ENCODE measurements at regions not wholly inside any gene's neighbourhood (a gene's known extent, or its start where the extent isn't known, plus 50 kb on each side); places are given as distances from the start of the nearest gene placed in this dataset.
"Not testable (repeated sequence)": the region's sequence is repeated elsewhere in the genome, so short reads cannot be mapped to it uniquely, and the experiment has no call there.

- DNase-seq (ENCODE audit: low spot score), result no peak
Measured at GRCh38 chr12:9334964-9335363, 126.8 kb upstream of the PZP start.

- no peak for DNase-seq (ENCODE audit: low spot score)
Measured at GRCh38 chr12:9334041-9334692, 126.0 kb upstream of the PZP start.

DNA sequence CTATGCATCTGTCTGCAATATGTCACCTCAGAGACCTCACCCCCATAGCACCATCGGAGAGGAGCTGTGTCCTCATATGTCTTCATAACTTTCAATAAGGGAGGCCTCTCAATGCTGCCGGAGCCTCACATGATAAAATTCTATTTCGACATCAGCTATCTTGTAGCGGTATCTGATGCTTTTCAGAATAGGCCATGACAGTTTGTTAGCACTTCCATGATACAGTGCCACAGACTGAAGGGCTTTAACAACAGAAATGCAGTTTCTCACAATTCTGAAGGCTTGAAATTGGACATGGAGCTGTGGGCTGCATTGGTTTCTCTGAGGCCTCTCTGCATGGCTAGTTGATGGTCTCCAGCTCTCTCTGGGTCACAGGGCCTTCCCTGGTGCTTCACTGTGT, 125.0 kb upstream of the PZP start:
- DNase-seq (ENCODE audit: low spot score), result no peak

- DNase-seq (ENCODE audit: low spot score), result no peak
Measured at GRCh38 chr12:9332564-9332963, 124.4 kb upstream of the PZP start.

DNA sequence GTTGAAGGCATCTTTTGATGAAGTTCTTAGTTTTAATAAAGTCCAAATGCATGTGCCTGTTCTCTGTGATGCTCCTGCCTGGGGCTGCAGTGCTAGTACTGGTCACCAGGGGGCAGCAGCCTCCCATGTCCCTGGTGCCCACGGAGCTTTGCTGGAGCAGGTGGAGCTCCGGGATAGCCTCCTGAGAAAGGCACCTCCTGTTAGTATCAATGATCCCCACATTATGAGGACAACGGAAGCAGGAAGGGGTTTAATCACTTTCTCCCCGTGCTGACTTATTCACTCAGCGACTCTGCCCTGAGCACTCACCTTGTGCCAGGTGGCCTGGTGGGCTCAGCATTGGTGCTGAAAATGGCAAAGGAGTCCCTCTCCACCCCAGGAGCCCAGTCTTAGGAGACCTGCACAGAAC, 123.0 kb upstream of the PZP start:
- peak; percentile 86 for DNase-seq (ENCODE audit: low spot score)

- DNase-seq (ENCODE audit: low spot score), result no peak
Measured at GRCh38 chr12:9329019-9329418, 120.8 kb upstream of the PZP start.

GRCh38 chr12:9328065-9328464, 119.9 kb upstream of the PZP start:
- no peak for DNase-seq (ENCODE audit: low spot score)

DNA sequence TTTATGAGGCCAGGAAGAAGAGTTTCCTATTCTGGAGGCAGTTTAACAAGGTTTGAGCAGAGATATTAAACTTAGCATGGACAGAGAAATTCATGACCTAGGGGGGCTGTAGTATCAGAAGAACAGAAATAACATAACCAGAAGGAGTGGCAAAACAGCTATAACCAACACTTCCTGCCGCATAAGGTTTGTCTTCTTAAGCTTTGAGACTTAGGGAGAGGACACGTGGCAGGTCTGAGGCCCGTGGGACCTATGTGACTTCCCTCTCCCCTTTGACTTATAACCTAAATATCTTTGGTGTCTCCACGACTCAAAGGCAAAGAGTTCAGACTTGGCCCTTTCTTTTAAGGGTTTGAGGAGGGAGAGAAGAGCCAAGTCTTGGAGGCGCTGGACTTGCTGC, 119.1 kb upstream of the PZP start:
- DNase-seq (ENCODE audit: low spot score), result no peak

DNA sequence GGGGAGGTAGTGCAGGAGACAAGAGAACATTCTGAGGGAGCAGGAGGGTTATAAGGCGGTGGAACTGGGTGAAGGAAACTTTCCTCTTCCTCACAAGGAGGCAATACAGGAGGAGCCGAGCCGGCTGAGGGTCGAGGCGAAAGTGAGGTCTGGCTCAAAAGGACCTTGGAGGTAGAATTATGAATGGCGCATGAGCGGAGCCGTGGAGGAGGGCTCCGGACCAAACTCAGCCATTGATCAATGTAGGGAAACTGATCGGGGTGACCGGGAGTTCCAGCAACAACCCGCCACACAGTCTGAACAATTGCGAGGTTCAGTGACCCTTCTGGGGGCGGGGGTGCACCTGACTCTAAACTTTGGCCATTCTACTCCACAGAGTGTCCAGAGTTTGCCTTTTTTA, 118.7 kb upstream of the PZP start:
- not testable (repeated sequence) for DNase-seq (ENCODE audit: low spot score)

DNA sequence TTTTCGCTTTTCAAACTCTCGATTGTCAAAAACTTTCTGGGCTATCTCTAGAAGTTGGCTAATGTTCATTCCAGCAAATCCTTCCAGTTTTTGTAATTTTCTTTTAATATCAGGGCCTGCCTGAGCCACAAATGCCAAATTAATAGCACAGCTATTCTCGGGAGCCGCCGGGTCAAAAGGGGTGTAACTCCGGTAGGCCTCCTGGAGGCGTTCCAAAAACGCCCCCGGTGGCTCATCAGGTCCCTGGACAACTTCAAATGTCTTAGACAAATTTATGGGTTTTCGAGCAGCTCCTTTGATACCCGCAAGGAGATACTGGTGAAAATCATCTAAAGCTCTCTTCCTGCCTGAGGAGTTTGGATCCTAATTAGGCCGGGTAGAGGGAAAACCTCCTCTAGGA, 117.9 kb upstream of the PZP start:
- no peak for DNase-seq (ENCODE audit: low spot score)

GRCh38 chr12:9325471-9325870, 117.3 kb upstream of the PZP start:
- DNase-seq (ENCODE audit: low spot score), result no peak

- DNase-seq (ENCODE audit: low spot score), result no peak
Measured at GRCh38 chr12:9324782-9325181, 116.6 kb upstream of the PZP start.

DNA sequence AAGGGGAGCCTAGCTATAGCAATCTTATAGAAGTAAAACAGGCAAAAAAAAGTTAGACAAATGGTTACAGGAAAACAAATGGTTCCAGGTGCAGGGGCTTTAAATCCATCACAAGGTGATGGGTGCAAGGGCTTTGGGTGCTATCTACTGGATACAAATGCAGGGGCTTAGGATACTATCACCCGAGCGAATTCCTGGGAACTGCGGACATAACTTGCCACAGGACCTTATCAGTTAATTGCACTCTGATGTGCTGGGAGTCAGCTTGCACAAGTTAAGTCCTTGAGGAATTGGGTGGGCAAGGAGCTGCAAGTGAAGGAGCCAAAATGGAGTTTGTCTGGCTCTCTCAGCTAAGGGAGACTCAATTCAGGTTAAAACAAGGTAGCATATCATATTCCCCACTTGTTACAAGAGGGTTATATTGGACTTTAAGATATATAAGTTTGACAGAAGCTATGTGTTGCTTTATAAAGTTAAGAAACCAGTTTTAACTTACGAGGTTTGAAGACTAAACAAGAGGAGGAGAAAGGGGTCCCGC, 115.0 kb upstream of the PZP start:
- DNase-seq (ENCODE audit: low spot score), result no peak

DNA sequence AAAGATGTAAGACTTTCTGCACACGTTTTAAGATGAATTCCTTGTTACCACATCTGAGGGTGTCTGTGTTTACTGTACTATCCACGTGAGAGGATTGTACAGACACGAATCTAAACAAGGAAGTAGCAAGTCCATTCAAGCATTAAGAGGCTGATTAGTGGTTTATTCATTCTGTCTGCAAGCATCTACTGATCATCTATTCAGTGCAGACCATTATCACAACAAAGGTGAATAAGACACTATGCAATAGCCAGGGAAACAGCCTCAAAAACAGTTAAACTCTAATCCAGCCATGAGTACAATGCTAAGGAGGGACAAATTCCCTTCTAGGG, 111.6 kb upstream of the PZP start:
- DNase-seq (ENCODE audit: low spot score), result no peak

DNA sequence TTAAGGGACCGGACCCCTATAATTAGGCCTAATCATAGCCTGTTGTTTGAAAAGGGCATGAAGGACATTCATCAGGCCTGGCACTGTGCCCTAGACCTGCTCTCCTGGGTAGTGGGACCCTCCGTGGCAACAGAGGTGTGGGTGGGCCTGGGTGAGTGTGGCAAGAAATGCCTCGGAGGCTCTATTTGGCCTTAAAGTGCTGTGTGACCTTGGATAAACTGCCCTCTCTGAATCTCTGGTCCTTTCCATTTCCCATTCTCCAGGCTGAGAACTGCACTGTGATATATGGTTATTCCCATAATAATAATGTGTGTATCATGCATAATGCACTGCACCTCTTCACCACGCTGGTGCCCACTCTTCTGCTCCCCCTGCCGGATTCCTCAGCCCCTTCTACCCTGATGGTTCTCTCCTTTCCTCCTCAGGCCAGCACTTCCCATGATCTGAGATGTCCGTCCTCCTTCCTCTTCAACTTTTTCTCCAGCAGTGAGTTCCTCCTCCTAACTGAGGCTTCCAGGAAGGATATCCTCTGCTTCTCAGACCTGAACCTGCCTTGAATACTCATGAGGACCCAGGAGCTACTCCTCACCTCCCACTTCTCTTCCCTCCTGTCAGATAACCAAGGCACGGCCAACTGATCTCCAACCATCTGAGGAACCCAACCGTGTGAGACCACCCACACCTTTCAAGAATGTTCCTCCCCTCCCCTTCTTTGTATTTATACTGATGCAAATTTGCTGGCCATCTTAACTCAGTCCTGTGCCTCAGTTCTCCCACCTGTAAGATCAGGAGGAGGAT, 111.0 kb upstream of the PZP start:
- no peak for DNase-seq (ENCODE audit: low spot score)

- DNase-seq (ENCODE audit: low spot score), result not testable (repeated sequence)
Measured at GRCh38 chr12:9313479-9313878, 105.3 kb upstream of the PZP start.

DNA sequence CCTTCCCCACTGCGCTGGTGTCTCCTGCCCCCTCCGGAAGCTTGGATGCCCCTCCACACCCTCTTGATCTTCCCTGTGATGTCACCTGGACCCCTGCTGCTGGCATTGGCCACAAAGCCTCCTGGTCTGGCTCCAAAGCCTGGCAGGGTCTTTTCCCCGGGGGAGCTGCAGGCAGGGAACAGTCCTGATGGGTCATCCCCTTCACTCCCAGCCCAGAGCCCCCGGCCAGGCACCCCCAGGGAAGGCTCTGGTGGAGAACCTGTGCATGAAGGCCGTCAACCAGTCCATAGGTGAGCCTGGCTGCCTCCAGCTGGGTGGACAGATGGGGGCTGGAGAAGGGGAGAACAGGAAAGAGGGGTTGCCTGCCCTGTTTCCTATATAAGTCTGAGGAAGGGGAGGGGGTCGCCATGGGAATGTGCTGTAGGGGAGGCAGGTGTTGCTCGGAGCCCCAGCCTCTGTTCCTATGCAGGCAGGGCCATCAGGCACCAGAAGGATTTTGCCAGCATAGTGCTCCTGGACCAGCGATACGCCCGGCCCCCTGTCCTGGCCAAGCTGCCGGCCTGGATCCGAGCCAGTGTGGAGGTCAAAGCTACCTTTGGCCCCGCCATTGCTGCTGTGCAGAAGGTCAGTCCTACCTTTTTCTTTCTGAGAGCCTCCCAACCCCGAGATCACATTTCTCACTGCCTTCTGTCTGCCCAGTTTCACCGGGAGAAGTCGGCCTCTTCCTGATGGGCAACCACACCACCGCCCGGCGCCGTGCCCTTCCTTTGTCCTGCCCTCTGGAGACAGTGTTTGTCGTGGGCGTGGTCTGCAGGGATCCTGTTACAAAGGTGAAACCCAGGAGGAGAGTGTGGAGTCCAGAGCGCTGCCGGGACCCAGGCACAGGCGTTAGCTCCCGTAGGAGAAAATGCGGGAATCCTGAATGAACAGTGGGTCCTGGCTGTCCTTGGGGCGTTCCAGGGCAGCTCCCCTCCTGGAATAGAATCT, 104.5 kb upstream of the PZP start:
- DNase-seq (ENCODE audit: low spot score), result not testable (repeated sequence)

GRCh38 chr12:9311454-9311853, 103.3 kb upstream of the PZP start:
- DNase-seq (ENCODE audit: low spot score), result not testable (repeated sequence)

DNA sequence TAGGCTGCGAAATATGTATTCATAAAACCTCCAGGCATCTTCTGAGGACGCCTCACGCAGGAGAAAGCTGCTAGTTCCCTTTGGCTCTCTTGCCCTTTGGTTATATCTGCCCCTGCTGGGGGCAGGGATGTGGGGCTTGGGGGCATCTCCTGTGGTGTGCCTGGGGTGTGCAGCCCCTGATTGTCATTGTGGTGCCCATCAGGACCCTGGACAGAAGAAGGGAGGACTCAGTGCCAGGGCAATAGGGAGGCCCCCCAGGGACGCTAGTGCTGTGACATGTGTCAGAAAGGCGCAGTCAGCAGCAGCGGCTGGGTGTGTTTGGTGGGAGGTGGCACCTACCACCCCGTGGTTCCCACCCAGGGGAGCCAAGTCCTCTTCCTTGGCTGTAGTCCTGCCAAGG, 102.5 kb upstream of the PZP start:
- not testable (repeated sequence) for DNase-seq (ENCODE audit: low spot score)

- not testable (repeated sequence) for DNase-seq (ENCODE audit: low spot score)
Measured at GRCh38 chr12:9309749-9310148, 101.6 kb upstream of the PZP start.

- DNase-seq (ENCODE audit: low spot score), result not testable (repeated sequence)
Measured at GRCh38 chr12:9308745-9309144, 100.5 kb upstream of the PZP start.

DNA sequence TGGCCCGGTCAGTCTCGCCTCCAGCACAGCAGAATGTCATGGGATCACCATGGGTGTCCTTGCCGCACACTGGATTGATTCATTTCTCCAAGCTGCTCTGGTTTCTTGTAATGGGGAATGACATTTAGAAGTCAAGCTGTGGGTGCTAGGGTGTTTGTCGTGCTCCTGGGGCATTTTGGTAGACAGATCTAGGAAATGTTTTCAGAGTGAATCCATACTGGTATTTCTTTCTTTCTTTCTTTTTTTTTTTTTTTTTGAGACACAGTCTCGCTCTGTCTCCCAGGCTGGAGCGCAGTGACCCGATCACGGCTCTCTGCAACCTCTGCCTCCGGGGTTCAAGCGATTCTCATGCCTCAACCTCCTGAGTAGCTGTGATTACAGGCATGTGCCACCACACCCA, 100.0 kb upstream of the PZP start:
- not testable (repeated sequence) for DNase-seq (ENCODE audit: low spot score)
